ENCODE measurements at regions not wholly inside any gene's neighbourhood (a gene's known extent, or its start where the extent isn't known, plus 50 kb on each side); places are given as distances from the start of the nearest gene placed in this dataset.

GRCh38 chr1:80064524-80064923 is 1058.0 kb upstream of the ADGRL4 start:
- Histone ChIP-seq H3K9ac (ENCODE audit: low read length) (no peak overlapping the region), H3K4me3 (ENCODE audit: insufficient read depth, low read length, poor library complexity, severe bottlenecking) (no peak overlapping the region), H2AFZ (ENCODE audit: low read depth, low read length, severe bottlenecking) (peak overlapping the region; percentile 1), H3K9me3 (ENCODE audit: insufficient read depth, low read length) (no peaks in the 10 kb centered on the region), H3K27ac (ENCODE audit: low read depth, low read length) (no peak overlapping the region), H3F3A (ENCODE audit: insufficient read depth) (no peaks in the 10 kb centered on the region), H3K9me2 (replicated peaks; ENCODE audit: insufficient read depth, low read length) (no peaks in the 10 kb centered on the region), H3K4me2 (ENCODE audit: low read depth, low read length, poor library complexity, severe bottlenecking) (no peak overlapping the region), H3K79me2 (ENCODE audit: insufficient read depth, low read length) (no peaks in the 10 kb centered on the region), H3K27me3 (ENCODE audit: low read length) (no peaks in the 10 kb centered on the region), H4K20me1 (ENCODE audit: low read depth, low read length) (no peaks in the 10 kb centered on the region), H3K36me3 (ENCODE audit: low read length) (no peaks in the 10 kb centered on the region)
- TF ChIP-seq EZH2phosphoT487 (conservative IDR thresholded peaks at IDR 0.05; ENCODE audit: low read length) (no peak), CTCF (IDR thresholded peaks at IDR 0.05; ENCODE audit: insufficient read depth, low read length, poor library complexity, severe bottlenecking) (no peak)

GRCh38 chr1:80059940-80060339 is 1053.4 kb upstream of the ADGRL4 start:
- Histone ChIP-seq H3K4me2 (ENCODE audit: low read depth, low read length, poor library complexity, severe bottlenecking) (no peak overlapping the region), H2AFZ (ENCODE audit: low read depth, low read length, severe bottlenecking) (peak overlapping the region; percentile 96), H3K36me3 (ENCODE audit: low read length) (no peaks in the 10 kb centered on the region), H3K79me2 (ENCODE audit: insufficient read depth, low read length) (no peaks in the 10 kb centered on the region), H3K27me3 (ENCODE audit: low read length) (no peaks in the 10 kb centered on the region), H3K9me3 (ENCODE audit: insufficient read depth, low read length) (no peaks in the 10 kb centered on the region), H3K9me2 (replicated peaks; ENCODE audit: insufficient read depth, low read length) (no peaks in the 10 kb centered on the region), H3F3A (ENCODE audit: insufficient read depth) (no peaks in the 10 kb centered on the region), H3K9ac (ENCODE audit: low read length) (no peak overlapping the region), H4K20me1 (ENCODE audit: low read depth, low read length) (no peaks in the 10 kb centered on the region), H3K4me3 (ENCODE audit: insufficient read depth, low read length, poor library complexity, severe bottlenecking) (no peak overlapping the region), H3K27ac (ENCODE audit: low read depth, low read length) (no peak overlapping the region)
- TF ChIP-seq EZH2phosphoT487 (conservative IDR thresholded peaks at IDR 0.05; ENCODE audit: low read length) (no peak), CTCF (IDR thresholded peaks at IDR 0.05; ENCODE audit: insufficient read depth, low read length, poor library complexity, severe bottlenecking) (no peak)

- H4K20me1 ChIP-seq (ENCODE audit: low read depth, low read length): no peaks in the 10 kb centered on the region
- H3F3A ChIP-seq (ENCODE audit: insufficient read depth): no peaks in the 10 kb centered on the region
- no peak overlapping the region for H3K9ac ChIP-seq (ENCODE audit: low read length)
- no peak for TF ChIP-seq EZH2phosphoT487 (conservative IDR thresholded peaks at IDR 0.05; ENCODE audit: low read length)
- no peak for TF ChIP-seq CTCF (IDR thresholded peaks at IDR 0.05; ENCODE audit: insufficient read depth, low read length, poor library complexity, severe bottlenecking)
- H3K4me3 ChIP-seq (ENCODE audit: insufficient read depth, low read length, poor library complexity, severe bottlenecking): no peak overlapping the region
- H2AFZ ChIP-seq (ENCODE audit: low read depth, low read length, severe bottlenecking): no peak overlapping the region
- H3K4me2 ChIP-seq (ENCODE audit: low read depth, low read length, poor library complexity, severe bottlenecking): no peak overlapping the region
- no peaks in the 10 kb centered on the region for H3K9me3 ChIP-seq (ENCODE audit: insufficient read depth, low read length)
- no peaks in the 10 kb centered on the region for H3K9me2 ChIP-seq (replicated peaks; ENCODE audit: insufficient read depth, low read length)
- no peaks in the 10 kb centered on the region for H3K79me2 ChIP-seq (ENCODE audit: insufficient read depth, low read length)
- no peaks in the 10 kb centered on the region for H3K36me3 ChIP-seq (ENCODE audit: low read length)
- H3K27me3 ChIP-seq (ENCODE audit: low read length): no peaks in the 10 kb centered on the region
- H3K27ac ChIP-seq (ENCODE audit: low read depth, low read length): no peak overlapping the region
Observed at GRCh38 chr1:80056179-80056578, 1049.6 kb upstream of the ADGRL4 start.

All from SU-DHL-6 (cell line).